OCI-LY7 (cell line): ENCODE measurements at regions not wholly inside any gene's neighbourhood (a gene's known extent, or its start where the extent isn't known, plus 50 kb on each side); places are given as distances from the start of the nearest gene placed in this dataset.

ENCODE experiments used
- BruUV-seq: library from RNA; stranded (reverse); fragments of 400-500 nt; replicated peaks from 2 replicates; lab custom pipeline; 2021; lab: Mats Ljungman, UMichigan
- CTCF ChIA-PET: fragments of 300-600 bp; sonication (Branson Sonifier 250); formaldehyde crosslinking; loops from one replicate; lab custom pipeline; 2022; ENCODE audit warnings: antibody characterized with exemption; ENCODE audit not compliant: unreplicated experiment; lab: Charles Lee
- POLR2A ChIA-PET: fragments of 300-600 bp; sonication (Branson Sonifier 250); formaldehyde crosslinking; loops from one replicate; lab custom pipeline; 2022; ENCODE audit warnings: antibody characterized with exemption; lab: Charles Lee
- DNase-seq: peaks from one replicate; pipeline ENCODE4 v3.0.0-alpha.2; 2015; ENCODE audit warnings: low spot score
- H2AFZ ChIP-seq: fragments of 200-600 bp; sonication (generic), shearing (Covaris generic); 2 replicates; pipeline ENCODE4 v1.6.1; 2014; ENCODE audit warnings: mild to moderate bottlenecking, antibody characterized with exemption, low read length, moderate library complexity
- H3K27ac ChIP-seq: fragments of 200-600 bp; sonication (generic); 2 replicates; pipeline ENCODE4 v1.5.1; 2014; ENCODE audit warnings: mixed run types, low read depth, mild to moderate bottlenecking, moderate library complexity, low read length, inconsistent platforms; ENCODE audit not compliant: poor library complexity, severe bottlenecking
- H3K36me3 ChIP-seq: fragments of 200-600 bp; sonication (generic); 2 replicates; pipeline ENCODE4 v1.6.1; 2014; ENCODE audit warnings: mild to moderate bottlenecking, antibody characterized with exemption, low read length, moderate library complexity, mixed read lengths; ENCODE audit not compliant: insufficient read depth
- H3K4me1 ChIP-seq: fragments of 200-600 bp; sonication (generic); 2 replicates; pipeline ENCODE4 v1.5.1; 2014; ENCODE audit warnings: mild to moderate bottlenecking, low read length; ENCODE audit not compliant: insufficient read depth, poor library complexity, severe bottlenecking
- H3K4me2 ChIP-seq: fragments of 200-600 bp; sonication (generic); 2 replicates; pipeline ENCODE4 v1.6.1; 2014; ENCODE audit warnings: mild to moderate bottlenecking, low read length
- H3K4me3 ChIP-seq: fragments of 200-600 bp; sonication (generic); 2 replicates; pipeline ENCODE4 v1.5.1; 2014; ENCODE audit warnings: mild to moderate bottlenecking, low read depth, low read length; ENCODE audit not compliant: poor library complexity, severe bottlenecking
- H3K79me2 ChIP-seq: fragments of 200-600 bp; sonication (generic); 2 replicates; pipeline ENCODE4 v1.6.1; 2016; ENCODE audit warnings: low read depth, mild to moderate bottlenecking, low read length, moderate library complexity, mixed read lengths; ENCODE audit not compliant: insufficient read depth
- H3K9me2 ChIP-seq: fragments of 200-600 bp; sonication (generic); 2 replicates; pipeline ENCODE4 v1.6.1; 2016; ENCODE audit warnings: mild to moderate bottlenecking, low read length, mixed read lengths; ENCODE audit not compliant: insufficient read depth
- H3K9me3 ChIP-seq: fragments of 200-600 bp; sonication (generic); 2 replicates; pipeline ENCODE4 v1.6.1; 2014; ENCODE audit warnings: mild to moderate bottlenecking, mixed run types, low read length, mixed read lengths
- H4K20me1 ChIP-seq: fragments of 200-600 bp; sonication (generic); 2 replicates; pipeline ENCODE4 v1.6.1; 2014; ENCODE audit warnings: mild to moderate bottlenecking, antibody characterized with exemption, low read length, moderate library complexity, mixed read lengths; ENCODE audit not compliant: insufficient read depth
- CTCF ChIP-seq: fragments of 200-600 bp; sonication (generic); conservative IDR thresholded peaks from 2 replicates; pipeline ENCODE4 v1.5.1; 2014; ENCODE audit warnings: mild to moderate bottlenecking, antibody characterized with exemption, low read length, moderate library complexity, mixed read lengths
- EZH2phosphoT487 ChIP-seq: fragments of 200-600 bp; sonication (generic); IDR thresholded peaks from 2 replicates; pipeline ENCODE4 v1.6.1; 2018; ENCODE audit warnings: low read depth, borderline replicate concordance, mild to moderate bottlenecking, mixed run types, antibody characterized with exemption, low read length, moderate library complexity, mixed read lengths
- intact Hi-C: fragments of 100-400 bp; cut with micrococcal nuclease; formaldehyde crosslinking; loops from one replicate; pipeline ENCODE4 v1.10.0; 2022; ENCODE audit not compliant: unreplicated experiment

GRCh38 chr2:215718436-215718835 is 282.6 kb upstream of the FN1 start:
- Histone ChIP-seq H3K4me3 (no peak overlapping the region), H4K20me1 (no peaks in the 10 kb centered on the region), H3K4me2 (no peak overlapping the region), H3K36me3 (no peaks in the 10 kb centered on the region), H3K9me2 (no peaks in the 10 kb centered on the region), H3K9me3 (no peaks in the 10 kb centered on the region), H3K79me2 (no peaks in the 10 kb centered on the region), H3K4me1 (no peaks in the 10 kb centered on the region), H3K27ac (no peak overlapping the region), H2AFZ (no peak overlapping the region)
- POLR2A ChIA-PET, result no interaction called here
- DNase-seq, result no peak
- TF ChIP-seq CTCF (no peak), EZH2phosphoT487 (no peak)
- CTCF ChIA-PET, result no interaction called here
- no TSS peak for BruUV-seq
- intact Hi-C loops, result no loop called here

GRCh38 chr2:215717501-215718381 is 281.9 kb upstream of the FN1 start:
- TF ChIP-seq EZH2phosphoT487 (no peak), CTCF (no peak)
- no peaks in the 10 kb centered on the region for H3K9me3 ChIP-seq
- H3K36me3 ChIP-seq, result no peaks in the 10 kb centered on the region
- H3K27ac ChIP-seq, result no peak overlapping the region
- no peak overlapping the region for H3K4me2 ChIP-seq
- H3K4me1 ChIP-seq, result no peaks in the 10 kb centered on the region
- no peak for DNase-seq
- no peaks in the 10 kb centered on the region for H4K20me1 ChIP-seq
- H3K79me2 ChIP-seq, result no peaks in the 10 kb centered on the region
- H3K4me3 ChIP-seq, result no peak overlapping the region
- intact Hi-C loops, result no loop called here
- POLR2A ChIA-PET, result no interaction called here
- no TSS peak for BruUV-seq
- H3K9me2 ChIP-seq, result no peaks in the 10 kb centered on the region
- H2AFZ ChIP-seq, result no peak overlapping the region
- CTCF ChIA-PET, result no interaction called here

- POLR2A ChIA-PET, result no interaction called here
- no peaks in the 10 kb centered on the region for H3K4me1 ChIP-seq
- TF ChIP-seq EZH2phosphoT487 (no peak), CTCF (no peak)
- H3K9me2 ChIP-seq, result no peaks in the 10 kb centered on the region
- no peaks in the 10 kb centered on the region for H4K20me1 ChIP-seq
- no TSS peak for BruUV-seq
- DNase-seq, result no peak
- intact Hi-C loops, result no loop called here
- no peaks in the 10 kb centered on the region for H3K36me3 ChIP-seq
- no peak overlapping the region for H3K27ac ChIP-seq
- H3K79me2 ChIP-seq, result no peaks in the 10 kb centered on the region
- H3K4me2 ChIP-seq, result no peak overlapping the region
- no peaks in the 10 kb centered on the region for H3K9me3 ChIP-seq
- CTCF ChIA-PET, result no interaction called here
- H2AFZ ChIP-seq, result no peak overlapping the region
- no peak overlapping the region for H3K4me3 ChIP-seq
Observed at GRCh38 chr2:215716956-215717355, 281.1 kb upstream of the FN1 start.
